ENCODE measurements at regions not wholly inside any gene's neighbourhood (a gene's known extent, or its start where the extent isn't known, plus 50 kb on each side); places are given as distances from the start of the nearest gene placed in this dataset.
A peak's percentile ranks its signal among the peaks of the same experiment; 100 is the strongest.

GRCh38 chrX:38985945-38986344 is 184.7 kb downstream of the MID1IP1 start:
- Mint-ChIP-seq H3K27ac (peak overlapping the region in 1 of 3 experiments; percentile 52), H3K9me3 (no peaks in the 10 kb centered on the region), H3K4me3 (no peak overlapping the region), H3K27me3 (ENCODE audit: low read depth) (no peaks in the 10 kb centered on the region), H3K4me1 (no peaks in the 10 kb centered on the region), H3K36me3 (ENCODE audit: low read depth) (no peaks in the 10 kb centered on the region)
- no peak for TF ChIP-seq CTCF (IDR thresholded peaks at IDR 0.05; ENCODE audit: unreplicated experiment in 3 of 3)

GRCh38 chrX:38986586-38986985 is 185.3 kb downstream of the MID1IP1 start:
- Mint-ChIP-seq H3K4me3 (no peak overlapping the region), H3K27ac (peak overlapping the region in 2 of 3 experiments; percentile 8 to 52), H3K36me3 (ENCODE audit: low read depth) (no peaks in the 10 kb centered on the region), H3K9me3 (no peaks in the 10 kb centered on the region), H3K27me3 (ENCODE audit: low read depth) (no peaks in the 10 kb centered on the region), H3K4me1 (no peaks in the 10 kb centered on the region)
- TF ChIP-seq CTCF (IDR thresholded peaks at IDR 0.05; ENCODE audit: unreplicated experiment in 3 of 3): no peak

GRCh38 chrX:38987198-38987651 is 186.0 kb downstream of the MID1IP1 start:
- H3K36me3 Mint-ChIP-seq (ENCODE audit: low read depth): no peaks in the 10 kb centered on the region
- no peak overlapping the region for H3K4me3 Mint-ChIP-seq
- no peaks in the 10 kb centered on the region for H3K4me1 Mint-ChIP-seq
- TF ChIP-seq CTCF (IDR thresholded peaks at IDR 0.05; ENCODE audit: unreplicated experiment in 3 of 3): no peak
- peak overlapping the region in 2 of 3 experiments; percentile 8 to 52 for H3K27ac Mint-ChIP-seq
- no peaks in the 10 kb centered on the region for H3K27me3 Mint-ChIP-seq (ENCODE audit: low read depth)
- H3K9me3 Mint-ChIP-seq: peaks cover 4% of the 10 kb centered on the region

- TF ChIP-seq CTCF (IDR thresholded peaks at IDR 0.05; ENCODE audit: unreplicated experiment in 3 of 3): no peak
- peaks cover 4% of the 10 kb centered on the region for H3K27me3 Mint-ChIP-seq (ENCODE audit: low read depth)
- H3K27ac Mint-ChIP-seq: no peak overlapping the region
- H3K9me3 Mint-ChIP-seq: peaks cover 6% of the 10 kb centered on the region
- no peak overlapping the region for H3K4me3 Mint-ChIP-seq
- no peaks in the 10 kb centered on the region for H3K36me3 Mint-ChIP-seq (ENCODE audit: low read depth)
- peaks cover 5% of the 10 kb centered on the region for H3K4me1 Mint-ChIP-seq
These were observed 187.0 kb downstream of the MID1IP1 start for GRCh38 chrX:38988301-38988700.

GRCh38 chrX:38989076-38989475 is 187.8 kb downstream of the MID1IP1 start:
- Mint-ChIP-seq H3K4me1 (peaks cover 5% of the 10 kb centered on the region), H3K36me3 (ENCODE audit: low read depth) (no peaks in the 10 kb centered on the region)

More at GRCh38 chrX:38989076-38989475, 187.8 kb downstream of the MID1IP1 start:
- Mint-ChIP-seq H3K9me3 (peaks cover 10% of the 10 kb centered on the region), H3K4me3 (no peak overlapping the region), H3K27me3 (ENCODE audit: low read depth) (peaks cover 4% of the 10 kb centered on the region), H3K27ac (no peak overlapping the region)
- no peak for TF ChIP-seq CTCF (IDR thresholded peaks at IDR 0.05; ENCODE audit: unreplicated experiment in 3 of 3)

Measured in nephron (organoid).